Erythroblast (primary cell): ENCODE measurements at regions not wholly inside any gene's neighbourhood (a gene's known extent, or its start where the extent isn't known, plus 50 kb on each side); places are given as distances from the start of the nearest gene placed in this dataset.
"Not testable (repeated sequence)": the region's sequence is repeated elsewhere in the genome, so short reads cannot be mapped to it uniquely, and the experiment has no call there.

Experiments
- DNase-seq, 2 experiments: peaks; one replicate each; lab custom pipeline; 2025; lab: John Stamatoyannopoulos, UW
- GATA1 ChIP-seq: IDR thresholded peaks from 2 replicates; pipeline ENCODE4 v1.6.1; 2011; ENCODE audit warnings: low read depth, mild to moderate bottlenecking, control low read depth, low read length, moderate library complexity
- POLR2A ChIP-seq: IDR thresholded peaks from 2 replicates; pipeline ENCODE4 v1.6.1; 2011; ENCODE audit warnings: mild to moderate bottlenecking, low read length

GRCh38 chr2:215889240-215889969, 123.9 kb downstream of the MREG start:
- not testable (repeated sequence) for DNase-seq

DNA sequence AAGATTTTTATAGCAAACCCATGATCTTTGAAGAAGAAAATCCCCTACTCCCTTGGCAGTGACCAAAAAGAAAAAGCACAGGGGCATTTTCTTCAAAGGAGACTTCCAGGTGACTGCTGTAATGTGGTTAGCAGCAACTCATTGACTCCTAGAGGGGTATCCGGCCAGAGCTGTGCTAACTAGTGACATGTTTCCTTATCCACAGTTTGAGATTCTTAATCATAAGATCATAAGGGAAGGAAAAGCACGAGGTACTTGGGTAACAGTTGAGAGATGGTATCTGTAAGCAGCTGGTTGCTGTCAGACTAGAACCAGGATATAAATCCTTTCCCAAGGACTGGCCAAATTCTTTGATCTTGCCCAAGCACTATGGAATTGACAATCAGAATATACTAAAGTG, 124.7 kb downstream of the MREG start:
- TF ChIP-seq POLR2A (no peak), GATA1 (no peak)
- DNase-seq = peak in 1 of 2 experiments; percentile 2

GRCh38 chr2:215887303-215887702, 126.0 kb downstream of the MREG start:
- DNase-seq = no peak
- no peak for TF ChIP-seq GATA1
- no peak for TF ChIP-seq POLR2A

DNA sequence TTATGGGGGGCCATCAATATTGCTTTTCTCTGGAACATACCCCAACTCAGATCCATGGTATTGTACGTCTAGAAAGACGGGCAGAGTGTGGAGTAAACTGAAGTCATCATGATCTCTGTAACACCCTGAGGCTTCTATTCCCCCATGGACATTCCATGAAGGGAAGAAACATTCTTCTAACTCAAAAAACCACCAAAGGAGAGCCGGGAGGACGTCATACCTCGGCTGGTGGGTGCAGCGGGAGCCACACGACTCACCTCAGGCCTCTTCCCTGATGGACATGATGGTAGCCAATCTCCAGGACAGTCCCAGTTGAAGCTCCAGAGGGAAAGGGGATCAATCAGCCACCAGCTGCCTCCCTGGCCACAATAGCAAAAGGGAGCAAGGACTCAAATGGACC, 127.3 kb downstream of the MREG start:
- TF ChIP-seq GATA1 = no peak
- TF ChIP-seq POLR2A = no peak
- DNase-seq = no peak

DNA sequence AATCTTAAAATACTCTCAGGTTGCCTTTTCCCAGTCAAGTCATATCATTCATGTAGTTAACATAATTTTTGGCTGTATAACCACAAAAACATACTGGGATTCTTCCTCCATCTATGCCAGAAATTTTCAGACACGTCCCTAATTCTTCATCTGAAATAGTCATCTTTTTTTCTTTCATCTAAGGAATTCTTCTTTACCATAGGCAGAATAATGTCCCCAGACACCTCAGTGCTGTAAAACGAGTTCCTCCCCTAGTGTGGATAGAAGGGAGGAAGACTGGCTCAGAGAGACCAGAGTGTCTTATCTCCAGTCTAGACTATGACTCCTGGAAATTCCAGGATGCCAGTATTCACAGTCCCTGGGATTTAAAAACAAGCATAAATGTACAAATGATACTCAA, 127.8 kb downstream of the MREG start:
- TF ChIP-seq POLR2A (no peak), GATA1 (no peak)
- no peak for DNase-seq

DNA sequence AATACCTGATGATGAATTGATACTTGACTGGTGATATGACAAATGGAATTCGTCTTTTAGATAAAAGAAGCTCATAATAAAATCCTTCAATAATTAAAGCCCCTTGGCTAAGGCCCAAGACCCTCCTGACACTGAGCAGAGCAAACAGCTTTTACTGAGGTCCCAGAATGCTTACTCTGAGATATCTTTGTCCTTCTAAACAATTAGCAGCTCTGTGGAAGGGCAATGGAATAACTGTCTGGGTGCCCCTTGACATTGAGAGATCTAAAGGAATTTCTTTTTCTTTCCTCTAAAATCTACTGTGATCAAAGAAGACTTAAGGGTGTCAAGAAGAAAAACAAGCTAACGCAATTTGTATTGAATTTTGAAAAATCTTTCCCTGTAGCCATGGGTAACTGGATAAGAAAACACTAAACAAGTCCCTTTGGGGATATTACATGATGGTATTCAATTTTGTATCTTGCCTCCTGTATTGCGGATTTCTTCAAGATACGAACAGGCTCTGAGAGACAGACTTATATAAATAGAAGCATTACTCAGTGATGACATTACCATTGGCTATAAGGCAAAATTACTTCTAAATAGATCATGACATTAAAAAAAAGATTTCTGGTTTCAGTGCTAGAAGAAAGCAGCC, 128.8 kb downstream of the MREG start:
- no peak for TF ChIP-seq GATA1
- no peak for TF ChIP-seq POLR2A
- DNase-seq = no peak

- TF ChIP-seq GATA1 (no peak), POLR2A (no peak)
- DNase-seq = no peak
Measured at GRCh38 chr2:215883799-215884198, 129.6 kb downstream of the MREG start.

DNA sequence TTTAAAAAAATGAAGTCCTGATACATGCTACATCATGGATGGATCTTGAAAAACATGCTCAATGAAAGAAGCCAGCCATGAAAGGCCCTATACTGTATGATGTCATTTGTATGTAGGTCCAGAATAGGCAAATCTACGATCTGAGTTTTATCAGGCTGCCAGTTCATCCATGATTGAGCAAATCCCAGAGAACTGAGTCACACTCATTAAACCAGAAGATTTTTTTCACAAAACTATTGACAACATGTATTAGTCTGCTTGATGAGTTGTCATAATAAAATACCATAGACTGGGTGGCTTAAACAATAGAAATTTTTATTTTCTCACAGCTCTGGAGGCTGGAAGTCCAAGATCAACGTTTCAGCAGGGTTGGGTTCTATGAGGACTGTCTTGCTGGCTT, 130.7 kb downstream of the MREG start:
- no peak for TF ChIP-seq GATA1
- TF ChIP-seq POLR2A = no peak
- DNase-seq = no peak

DNA sequence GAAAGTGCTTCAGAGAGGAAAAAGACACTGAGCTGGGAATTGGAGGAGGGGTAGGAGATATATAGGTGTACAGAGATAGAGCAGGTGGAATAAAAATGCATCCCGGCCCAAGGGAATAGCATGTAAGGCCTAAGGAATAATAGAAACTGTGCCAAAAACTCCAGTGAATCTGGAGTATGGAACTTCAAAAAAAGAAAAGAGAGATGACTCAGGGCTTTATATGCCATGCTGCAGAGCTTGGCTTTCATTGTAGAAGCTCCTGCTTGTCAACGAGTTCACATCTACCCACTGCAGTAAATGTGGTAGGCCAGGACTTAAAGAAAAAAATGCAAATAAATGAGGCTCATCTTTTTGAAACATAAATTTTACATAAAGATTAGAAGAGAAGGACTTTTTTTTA, 131.8 kb downstream of the MREG start:
- DNase-seq = no peak
- TF ChIP-seq POLR2A = no peak
- no peak for TF ChIP-seq GATA1

GRCh38 chr2:215880970-215881369, 132.4 kb downstream of the MREG start:
- no peak for TF ChIP-seq GATA1
- TF ChIP-seq POLR2A = no peak
- DNase-seq = peak; percentile 11 to 16

- DNase-seq = no peak
- no peak for TF ChIP-seq GATA1
- TF ChIP-seq POLR2A = no peak
Measured at GRCh38 chr2:215879977-215880940, 133.1 kb downstream of the MREG start.

GRCh38 chr2:215879331-215879730, 134.0 kb downstream of the MREG start:
- DNase-seq = no peak
- TF ChIP-seq POLR2A (no peak), GATA1 (no peak)

DNA sequence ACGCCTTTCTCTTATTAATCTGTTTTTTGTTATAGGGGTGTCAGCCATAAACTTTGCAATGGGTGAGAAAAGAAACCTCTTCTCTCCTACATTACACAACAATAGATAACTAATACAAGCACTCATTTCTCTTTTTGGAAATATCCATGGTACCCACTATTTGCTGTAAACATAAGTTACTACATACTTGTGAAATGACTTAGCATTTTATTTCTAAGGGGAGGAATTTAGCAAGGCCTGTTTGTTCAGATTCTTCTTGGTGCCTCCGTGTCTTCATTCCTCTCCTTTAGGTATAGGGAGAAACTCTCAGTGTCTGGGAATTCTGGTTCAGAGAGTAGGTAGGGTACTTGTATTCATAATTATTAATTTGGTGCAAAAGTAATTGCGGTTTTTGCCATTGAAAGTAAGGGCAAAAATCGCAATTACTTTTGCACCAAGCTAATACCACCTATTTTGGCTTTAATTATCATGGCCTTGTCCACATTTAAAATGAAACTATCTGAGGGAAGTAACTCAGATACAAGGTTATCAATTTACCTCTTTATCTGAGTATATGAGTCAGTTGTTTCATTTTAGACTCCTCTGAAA, 134.8 kb downstream of the MREG start:
- TF ChIP-seq GATA1 = no peak
- no peak for TF ChIP-seq POLR2A
- DNase-seq = no peak

- no peak for DNase-seq
- TF ChIP-seq POLR2A (no peak), GATA1 (no peak)
Measured at GRCh38 chr2:215876937-215877238, 136.5 kb downstream of the MREG start.
